GM19438 (cell line): ENCODE measurements at regions not wholly inside any gene's neighbourhood (a gene's known extent, or its start where the extent isn't known, plus 50 kb on each side); places are given as distances from the start of the nearest gene placed in this dataset.

Source experiments
- ATAC-seq: cut with Tn5 transposase; IDR thresholded peaks from one replicate; pipeline ENCODE4 v1.9.1; 2021; ENCODE audit warnings: low read depth; ENCODE audit not compliant: unreplicated experiment

GRCh38 chr3:168544097-168544957 is 448.6 kb upstream of the GOLIM4 start:
- no peak for ATAC-seq

- ATAC-seq: no peak
Observed at GRCh38 chr3:168540726-168541125, 445.0 kb upstream of the GOLIM4 start.

GRCh38 chr3:168539909-168540308 is 444.2 kb upstream of the GOLIM4 start:
- no peak for ATAC-seq

- ATAC-seq: no peak
Observed at GRCh38 chr3:168534761-168535160, 439.0 kb upstream of the GOLIM4 start.

GRCh38 chr3:168533600-168533999 is 437.9 kb upstream of the GOLIM4 start:
- no peak for ATAC-seq

- ATAC-seq: no peak
Observed at GRCh38 chr3:168532135-168532534, 436.4 kb upstream of the GOLIM4 start.

- no peak for ATAC-seq
Observed at GRCh38 chr3:168531116-168531515, 435.4 kb upstream of the GOLIM4 start.

GRCh38 chr3:168524129-168524528 is 428.4 kb upstream of the GOLIM4 start:
- no peak for ATAC-seq

- ATAC-seq: no peak
Observed at GRCh38 chr3:168517249-168518071, 421.7 kb upstream of the GOLIM4 start.

- no peak for ATAC-seq
Observed at GRCh38 chr3:168514252-168514651, 418.5 kb upstream of the GOLIM4 start.

- no peak for ATAC-seq
Observed at GRCh38 chr3:168512802-168513201, 417.1 kb upstream of the GOLIM4 start.

GRCh38 chr3:168511428-168512014 is 415.8 kb upstream of the GOLIM4 start:
- ATAC-seq: no peak

GRCh38 chr3:168506589-168506988 is 410.9 kb upstream of the GOLIM4 start:
- ATAC-seq: no peak

- ATAC-seq: no peak
Observed at GRCh38 chr3:168501570-168501969, 405.8 kb upstream of the GOLIM4 start.

GRCh38 chr3:168498194-168498593 is 402.5 kb upstream of the GOLIM4 start:
- ATAC-seq: no peak

- ATAC-seq: no peak
Observed at GRCh38 chr3:168497741-168498140, 402.0 kb upstream of the GOLIM4 start.

GRCh38 chr3:168497183-168497582 is 401.5 kb upstream of the GOLIM4 start:
- ATAC-seq: no peak

- ATAC-seq: no peak
Observed at GRCh38 chr3:168495932-168496331, 400.2 kb upstream of the GOLIM4 start.

GRCh38 chr3:168495270-168495669 is 399.5 kb upstream of the GOLIM4 start:
- no peak for ATAC-seq

- no peak for ATAC-seq
Observed at GRCh38 chr3:168493412-168494205, 397.9 kb upstream of the GOLIM4 start.
